Brain microvascular endothelial cell (primary cell): ENCODE measurements at regions not wholly inside any gene's neighbourhood (a gene's known extent, or its start where the extent isn't known, plus 50 kb on each side); places are given as distances from the start of the nearest gene placed in this dataset.

ENCODE experiments used
- DNase-seq: peaks from one replicate; pipeline ENCODE4 v3.0.0-alpha.2; 2020
- H3K27ac ChIP-seq: fragments of 250-450 bp; sonication (Bioruptor Pico); 2 replicates; pipeline ENCODE4 v1.5.1; 2020; ENCODE audit warnings: mild to moderate bottlenecking, moderate library complexity
- H3K27me3 ChIP-seq: fragments of 250-450 bp; sonication (Bioruptor Pico); replicated peaks from 2 replicates; pipeline ENCODE4 v1.5.1; 2020; ENCODE audit warnings: mild to moderate bottlenecking
- H3K36me3 ChIP-seq: fragments of 250-450 bp; sonication (Bioruptor Pico); replicated peaks from 2 replicates; pipeline ENCODE4 v1.5.1; 2020; ENCODE audit warnings: mild to moderate bottlenecking
- H3K4me3 ChIP-seq: 2 replicates; pipeline ENCODE4 v1.5.1; 2011; ENCODE audit warnings: low read depth, mild to moderate bottlenecking, control low read depth, low read length, moderate library complexity
- in situ Hi-C: cut with HindIII; loops from 2 replicates; pipeline ENCODE4 v1.10.0; 2017; ENCODE audit warnings: low sequenced_read_pairs, low pct_ligation_motif_present
- TF ChIP-seq, protein P1 (sequence below): IDR thresholded peaks from 2 replicates; pipeline ENCODE4 v1.5.1; 2011; ENCODE audit warnings: low read depth, mild to moderate bottlenecking, moderate library complexity, low read length, control low read depth, inconsistent platforms; ENCODE audit errors: missing control alignments

DNA sequence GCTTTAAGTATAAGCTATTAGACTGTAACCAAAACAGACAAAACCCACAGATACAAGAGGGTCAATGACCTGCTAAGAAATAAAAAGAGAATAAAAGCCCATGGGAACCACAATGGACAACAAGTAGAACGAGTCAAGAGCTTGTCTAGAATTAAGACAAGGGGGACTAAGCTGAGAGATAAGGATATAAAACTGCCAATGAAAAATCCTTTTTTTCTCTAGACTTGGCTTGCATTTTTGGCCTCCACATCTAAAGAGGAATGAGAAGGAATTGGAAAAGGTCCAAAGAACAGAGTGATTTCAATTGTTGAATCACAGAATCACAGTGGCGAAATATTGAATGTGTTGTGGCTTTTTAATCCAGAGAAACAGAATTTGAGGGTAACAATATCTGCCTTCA lies 135.7 kb downstream of the QDPR start:
- DNase-seq = no peak
- no peak overlapping the region for H3K4me3 ChIP-seq
- TF ChIP-seq, protein P1, sequence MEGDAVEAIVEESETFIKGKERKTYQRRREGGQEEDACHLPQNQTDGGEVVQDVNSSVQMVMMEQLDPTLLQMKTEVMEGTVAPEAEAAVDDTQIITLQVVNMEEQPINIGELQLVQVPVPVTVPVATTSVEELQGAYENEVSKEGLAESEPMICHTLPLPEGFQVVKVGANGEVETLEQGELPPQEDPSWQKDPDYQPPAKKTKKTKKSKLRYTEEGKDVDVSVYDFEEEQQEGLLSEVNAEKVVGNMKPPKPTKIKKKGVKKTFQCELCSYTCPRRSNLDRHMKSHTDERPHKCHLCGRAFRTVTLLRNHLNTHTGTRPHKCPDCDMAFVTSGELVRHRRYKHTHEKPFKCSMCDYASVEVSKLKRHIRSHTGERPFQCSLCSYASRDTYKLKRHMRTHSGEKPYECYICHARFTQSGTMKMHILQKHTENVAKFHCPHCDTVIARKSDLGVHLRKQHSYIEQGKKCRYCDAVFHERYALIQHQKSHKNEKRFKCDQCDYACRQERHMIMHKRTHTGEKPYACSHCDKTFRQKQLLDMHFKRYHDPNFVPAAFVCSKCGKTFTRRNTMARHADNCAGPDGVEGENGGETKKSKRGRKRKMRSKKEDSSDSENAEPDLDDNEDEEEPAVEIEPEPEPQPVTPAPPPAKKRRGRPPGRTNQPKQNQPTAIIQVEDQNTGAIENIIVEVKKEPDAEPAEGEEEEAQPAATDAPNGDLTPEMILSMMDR = no peak
- no peak overlapping the region for H3K27ac ChIP-seq
- in situ Hi-C loops = no loop called here
- no peaks in the 10 kb centered on the region for H3K27me3 ChIP-seq
- no peaks in the 10 kb centered on the region for H3K36me3 ChIP-seq

DNA sequence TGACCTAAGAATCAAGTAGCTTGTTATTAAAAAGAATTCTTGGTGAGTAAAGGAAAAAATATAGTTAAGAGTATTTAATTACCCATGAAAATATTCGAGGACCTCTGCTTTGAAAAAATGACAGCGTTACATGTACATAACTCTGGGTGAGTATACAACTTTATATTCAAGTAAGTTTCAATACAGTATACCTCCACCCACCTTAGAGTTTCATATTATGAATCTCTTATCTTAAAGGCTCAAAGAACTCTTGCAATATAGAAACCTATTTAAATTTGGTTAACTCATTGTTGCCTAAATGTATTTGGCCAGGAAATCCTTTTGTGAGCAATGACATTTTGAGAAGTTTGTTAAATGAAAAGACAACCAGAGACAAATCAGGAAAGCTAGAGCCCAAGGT lies 138.2 kb downstream of the QDPR start:
- H3K27me3 ChIP-seq = no peaks in the 10 kb centered on the region
- in situ Hi-C loops = no loop called here
- TF ChIP-seq, protein P1 = no peak

DNA sequence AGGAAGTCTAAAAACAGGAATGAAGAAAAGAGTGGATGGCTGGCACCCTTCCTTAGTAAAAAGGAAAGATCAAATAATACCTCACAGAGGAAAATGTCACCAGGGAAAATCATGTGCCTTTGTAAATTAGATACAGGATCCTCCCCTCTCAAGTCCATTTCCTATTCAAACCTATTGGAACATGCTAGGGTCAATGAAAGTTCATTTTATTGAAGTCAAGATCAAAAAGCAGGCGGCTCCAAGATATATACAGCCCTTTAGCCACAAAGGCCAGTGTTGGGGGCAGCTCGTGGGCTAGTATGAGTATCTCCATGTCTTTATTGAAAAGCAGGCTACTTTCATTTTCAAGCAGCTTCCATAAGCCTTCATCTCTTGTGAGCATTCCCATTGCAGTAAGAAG lies 141.1 kb downstream of the QDPR start:
- TF ChIP-seq, protein P1 = no peak
- Histone ChIP-seq H3K27me3 (no peaks in the 10 kb centered on the region), H3K4me3 (no peak overlapping the region), H3K27ac (no peak overlapping the region), H3K36me3 (no peaks in the 10 kb centered on the region)
- in situ Hi-C loops = no loop called here
- no peak for DNase-seq

More for the DNA sequence above, 138.2 kb downstream of the QDPR start:
- Histone ChIP-seq H3K4me3 (no peak overlapping the region), H3K27ac (no peak overlapping the region), H3K36me3 (no peaks in the 10 kb centered on the region)
- DNase-seq = no peak

DNA sequence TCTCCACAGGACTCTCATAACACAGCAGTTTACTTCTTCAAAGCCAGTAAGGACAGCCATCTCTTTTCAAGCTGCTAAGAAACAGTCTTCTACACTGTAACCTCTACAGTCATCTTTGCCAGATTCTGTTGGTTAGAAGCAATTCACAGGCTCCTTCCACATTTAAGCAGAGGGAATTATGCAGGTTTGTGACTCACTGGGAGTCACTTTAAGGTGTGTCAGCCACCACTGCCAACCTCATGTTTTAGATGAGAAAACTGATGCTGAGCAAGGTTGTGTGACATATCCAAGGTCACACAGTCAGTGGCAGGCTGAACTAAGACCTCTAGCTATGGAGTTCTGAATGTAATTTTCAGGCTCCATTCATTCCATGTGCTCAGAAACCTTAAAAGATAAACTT lies 143.5 kb downstream of the QDPR start:
- Histone ChIP-seq H3K27me3 (no peaks in the 10 kb centered on the region), H3K27ac (no peak overlapping the region), H3K4me3 (no peak overlapping the region), H3K36me3 (no peaks in the 10 kb centered on the region)
- no peak for DNase-seq
- in situ Hi-C loops = no loop called here
- TF ChIP-seq, protein P1 = no peak

DNA sequence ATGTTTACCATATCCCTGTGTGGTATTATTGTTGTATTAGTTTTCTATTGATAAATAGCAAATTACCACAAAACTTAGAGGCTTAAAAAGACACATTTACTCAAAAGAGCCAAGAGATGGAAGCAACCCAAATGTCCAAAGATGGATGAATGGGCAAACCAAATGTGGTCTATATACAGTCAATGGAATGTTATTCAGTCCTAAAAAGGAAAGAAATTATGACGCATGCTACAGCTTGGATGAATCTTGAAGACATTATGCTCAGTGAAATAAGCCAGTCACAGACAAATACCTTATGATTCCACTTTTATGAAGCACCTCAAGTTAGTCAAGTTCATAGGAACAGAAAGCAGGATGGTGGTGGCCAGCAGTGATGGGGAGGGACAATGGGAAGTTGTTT lies 144.7 kb downstream of the QDPR start:
- no peaks in the 10 kb centered on the region for H3K27me3 ChIP-seq
- no peak for DNase-seq
- H3K36me3 ChIP-seq = no peaks in the 10 kb centered on the region
- TF ChIP-seq, protein P1 = no peak
- H3K4me3 ChIP-seq = no peak overlapping the region
- in situ Hi-C loops = no loop called here
- no peak overlapping the region for H3K27ac ChIP-seq

DNA sequence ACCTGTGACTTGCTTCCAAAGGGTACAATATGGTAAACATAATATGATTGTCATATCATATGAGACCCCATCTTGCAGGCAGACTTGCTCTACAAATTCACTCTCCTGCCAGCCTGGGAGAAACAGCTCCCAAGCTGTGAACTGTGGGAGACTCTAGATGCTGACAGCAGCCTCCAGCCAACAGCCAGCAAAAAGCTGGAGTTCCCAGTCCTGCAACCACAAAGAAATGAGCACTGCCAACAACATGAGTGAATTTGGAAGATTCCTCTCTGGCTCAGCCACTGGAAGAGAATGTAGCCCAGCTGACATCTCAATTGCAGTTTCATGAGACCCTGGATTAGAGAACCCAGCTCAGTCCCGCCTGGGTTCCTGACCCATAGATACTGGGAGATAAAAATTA lies 145.4 kb downstream of the QDPR start:
- TF ChIP-seq, protein P1 = no peak
- Histone ChIP-seq H3K27me3 (no peaks in the 10 kb centered on the region), H3K4me3 (no peak overlapping the region), H3K36me3 (no peaks in the 10 kb centered on the region), H3K27ac (no peak overlapping the region)
- DNase-seq = no peak
- in situ Hi-C loops = no loop called here
